AG09309 (cell line): ENCODE measurements at regions not wholly inside any gene's neighbourhood (a gene's known extent, or its start where the extent isn't known, plus 50 kb on each side); places are given as distances from the start of the nearest gene placed in this dataset.
"Not testable (repeated sequence)": the region's sequence is repeated elsewhere in the genome, so short reads cannot be mapped to it uniquely, and the experiment has no call there.

Experiments used
- DNase-seq: peaks from one replicate; pipeline ENCODE4 v3.0.0-alpha.2; 2010; ENCODE audit warnings: low read depth
- H3K4me3 ChIP-seq: 2 replicates; pipeline ENCODE4 v1.5.1; 2011; ENCODE audit warnings: mild to moderate bottlenecking, low read depth, low read length, moderate library complexity; ENCODE audit not compliant: control insufficient read depth
- CTCF ChIP-seq: IDR thresholded peaks from 2 replicates; pipeline ENCODE4 v1.5.1; 2011; ENCODE audit warnings: mild to moderate bottlenecking, low read depth, low read length, inconsistent platforms; ENCODE audit not compliant: insufficient read depth, control insufficient read depth; ENCODE audit errors: missing control alignments

DNA sequence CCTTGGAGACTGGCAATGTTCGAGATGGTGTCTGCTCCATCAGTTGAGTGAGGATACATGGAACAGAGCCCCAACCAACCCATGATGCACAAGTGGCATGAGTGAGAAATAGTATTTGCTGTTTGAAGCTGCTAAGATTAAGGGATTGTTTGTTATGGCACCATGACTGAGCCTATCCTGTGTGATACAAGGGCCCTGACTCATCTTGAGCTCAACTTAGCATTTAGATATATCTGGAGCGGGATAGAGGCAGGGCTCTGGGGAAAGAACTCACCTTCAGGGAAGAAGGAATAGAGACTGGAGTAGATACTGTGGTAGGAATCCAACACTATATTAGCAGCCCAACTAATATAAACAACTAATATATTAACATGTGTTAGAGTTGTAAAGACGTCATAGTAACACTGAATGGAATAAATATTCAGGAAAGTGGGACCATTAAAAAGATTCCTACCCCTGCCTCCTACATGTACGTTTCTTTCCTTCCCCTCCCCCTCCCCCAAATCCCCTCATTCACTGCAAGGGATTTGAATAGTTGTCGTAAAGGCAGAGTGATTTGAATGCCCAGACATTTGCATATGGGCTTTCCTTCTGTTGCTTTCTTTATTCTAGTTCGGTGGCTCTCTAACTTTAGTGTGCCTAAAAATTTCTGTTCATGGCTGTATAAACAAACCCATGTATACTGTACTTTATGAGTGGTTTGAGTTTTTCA is 106.6 kb upstream of the POU3F1 start:
- no peak for DNase-seq
- no peak for TF ChIP-seq CTCF
- H3K4me3 ChIP-seq, result no peak overlapping the region

DNA sequence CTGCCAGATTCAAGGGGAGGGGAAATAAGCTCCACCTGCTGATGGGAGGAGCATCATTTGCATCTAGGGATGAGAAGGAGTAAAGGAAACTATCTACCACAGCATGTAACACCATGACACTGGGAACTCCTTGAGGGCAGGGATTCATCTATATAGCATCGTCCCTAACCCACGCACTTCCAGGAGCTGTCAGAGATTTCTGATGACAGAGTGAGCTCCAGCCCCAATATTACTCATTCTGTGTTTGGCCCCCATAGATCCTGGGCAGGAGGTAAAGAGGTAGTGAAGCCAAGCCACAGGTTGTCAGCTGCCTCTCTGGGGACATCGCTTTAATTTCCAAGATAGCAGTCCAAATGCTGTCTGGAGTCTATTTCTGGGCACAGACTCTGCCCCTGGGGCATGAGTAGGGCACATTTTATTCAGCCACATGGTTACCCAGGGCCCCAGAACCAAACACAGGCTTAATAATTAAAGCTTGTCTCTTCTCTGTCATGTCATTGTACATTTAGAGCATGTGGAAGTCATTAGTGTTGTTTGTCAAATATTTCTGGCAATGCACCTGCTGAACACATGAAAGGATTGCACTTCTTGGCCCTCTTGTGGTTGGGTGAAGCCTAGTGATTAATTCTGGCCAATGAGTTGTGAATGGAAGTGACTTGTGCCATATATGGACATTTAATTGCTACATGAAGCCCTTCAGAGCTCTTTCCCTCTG is 105.9 kb upstream of the POU3F1 start:
- H3K4me3 ChIP-seq, result no peak overlapping the region
- no peak for DNase-seq
- TF ChIP-seq CTCF, result no peak

- no peak for DNase-seq
Observed at GRCh38 chr1:38151399-38151798, 104.8 kb upstream of the POU3F1 start.

DNA sequence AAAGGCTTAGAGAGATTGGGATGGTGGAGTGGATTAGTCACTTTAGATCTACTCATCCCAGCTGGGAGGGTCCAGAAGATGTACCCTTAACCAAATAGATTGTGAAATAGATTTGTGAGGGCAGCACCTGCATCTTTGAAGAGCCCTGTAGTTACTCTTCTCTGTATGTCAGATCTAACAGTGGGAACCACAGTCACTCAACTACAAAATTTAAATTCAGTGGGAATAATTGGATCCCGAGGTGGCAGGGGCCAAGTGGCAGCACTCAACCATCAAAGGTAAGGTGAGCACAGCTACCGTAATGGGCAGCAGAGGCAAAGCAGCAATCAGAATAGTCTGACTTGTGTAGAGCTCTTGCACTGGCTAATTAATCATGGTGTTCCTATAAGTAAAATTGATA is 99.5 kb upstream of the POU3F1 start:
- not testable (repeated sequence) for DNase-seq, H3K4me3 ChIP-seq

More at GRCh38 chr1:38151399-38151798, 104.8 kb upstream of the POU3F1 start:
- TF ChIP-seq CTCF, result no peak
- H3K4me3 ChIP-seq, result no peak overlapping the region

GRCh38 chr1:38142606-38143005 is 96.0 kb upstream of the POU3F1 start:
- no peak overlapping the region for H3K4me3 ChIP-seq
- no peak for DNase-seq
- no peak for TF ChIP-seq CTCF

DNA sequence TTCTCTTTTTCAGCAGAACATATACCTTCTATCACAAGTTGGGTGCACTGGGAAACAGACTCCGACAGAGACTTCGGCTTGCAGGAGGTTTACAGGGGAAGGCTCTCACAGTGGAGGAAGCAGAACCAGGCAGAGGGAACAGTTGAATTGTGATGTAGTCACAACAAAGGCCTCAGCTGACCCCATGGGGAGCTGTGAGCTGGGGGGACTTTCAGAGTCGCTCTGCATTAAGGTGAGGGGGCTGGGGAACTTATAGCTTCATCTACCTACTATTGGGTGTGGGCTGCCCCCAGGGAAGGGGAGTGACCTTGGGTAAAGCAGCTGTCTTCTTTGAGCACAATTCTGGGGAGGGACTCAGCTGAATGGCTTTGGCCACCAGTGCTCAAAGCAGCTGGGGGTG is 94.9 kb upstream of the POU3F1 start:
- TF ChIP-seq CTCF, result no peak
- H3K4me3 ChIP-seq, result no peak overlapping the region
- no peak for DNase-seq

- DNase-seq, result no peak
- H3K4me3 ChIP-seq, result no peak overlapping the region
- TF ChIP-seq CTCF, result no peak
Observed at GRCh38 chr1:38139738-38140487, 93.3 kb upstream of the POU3F1 start.
